IMR-90 (cell line): ENCODE measurements at regions not wholly inside any gene's neighbourhood (a gene's known extent, or its start where the extent isn't known, plus 50 kb on each side); places are given as distances from the start of the nearest gene placed in this dataset.
A peak's percentile ranks its signal among the peaks of the same experiment; 100 is the strongest.

ENCODE experiments used
- ATAC-seq: fragments of 200-7000 bp; cut with Tn5 transposase; 2 replicates; pipeline ENCODE4 v1.9.1; 2020; ENCODE audit warnings: low read depth, mild to moderate bottlenecking, moderate library complexity
- BruUV-seq: library from RNA; stranded (reverse); fragments of 400-500 nt; replicated peaks from 2 replicates; lab custom pipeline; 2021; lab: Mats Ljungman, UMichigan
- CTCF ChIA-PET: fragments of 300-600 bp; formaldehyde crosslinking; extraction: SDS; loops from one replicate; lab custom pipeline; 2021; ENCODE audit warnings: antibody characterized with exemption; lab: Yijun Ruan, JAX
- POLR2A ChIA-PET: fragments of 300-600 bp; sonication (Branson Sonifier 250); formaldehyde crosslinking; loops from one replicate; lab custom pipeline; 2022; ENCODE audit warnings: antibody characterized with exemption; ENCODE audit not compliant: unreplicated experiment; lab: Charles Lee
- DNase-seq: peaks from one replicate; pipeline ENCODE4 v3.0.0; 2013
- H2AFZ ChIP-seq: replicated peaks from 2 replicates; pipeline ENCODE3; 2013; ENCODE audit warnings: low read length, mild to moderate bottlenecking; ENCODE audit not compliant: poor library complexity
- H2AK5ac ChIP-seq: 2 replicates; pipeline ENCODE4 v1.6.1; 2013; ENCODE audit warnings: low read depth, low read length, inconsistent platforms
- H2AK9ac ChIP-seq: replicated peaks from 2 replicates; pipeline ENCODE3; 2013; ENCODE audit warnings: mild to moderate bottlenecking, low read depth, low read length, moderate library complexity; ENCODE audit not compliant: poor library complexity
- H2BK120ac ChIP-seq: 2 replicates; pipeline ENCODE4 v1.6.1; 2013; ENCODE audit warnings: low read depth, low read length, inconsistent platforms
- H2BK15ac ChIP-seq: 3 replicates; pipeline ENCODE4 v1.6.1; 2013; ENCODE audit warnings: low read depth, low read length, inconsistent platforms
- H2BK20ac ChIP-seq: 2 replicates; pipeline ENCODE4 v1.6.1; 2013; ENCODE audit warnings: low read depth, mild to moderate bottlenecking, inconsistent platforms, low read length, moderate library complexity
- H2BK5ac ChIP-seq: 2 replicates; pipeline ENCODE4 v1.6.1; 2013; ENCODE audit warnings: mild to moderate bottlenecking, low read depth, low read length, inconsistent platforms; ENCODE audit not compliant: poor library complexity, severe bottlenecking
- H3K14ac ChIP-seq: replicated peaks from 2 replicates; pipeline ENCODE4 v1.6.1; 2013; ENCODE audit warnings: low read depth, low read length, inconsistent platforms
- H3K18ac ChIP-seq: 2 replicates; pipeline ENCODE4 v1.6.1; 2013; ENCODE audit warnings: low read depth, low read length, control low read depth
- H3K23ac ChIP-seq: 2 replicates; pipeline ENCODE4 v1.6.1; 2013; ENCODE audit warnings: low read depth, low read length, inconsistent platforms
- H3K27ac ChIP-seq: 2 replicates; pipeline ENCODE4 v1.5.1; 2013; ENCODE audit warnings: mild to moderate bottlenecking, control low read depth, low read length; ENCODE audit not compliant: insufficient read depth
- H3K27me3 ChIP-seq: 2 replicates; pipeline ENCODE4 v1.6.1; 2013; ENCODE audit warnings: low read length; ENCODE audit not compliant: control insufficient read depth, insufficient read depth
- H3K36me3 ChIP-seq: 2 replicates; pipeline ENCODE4 v1.6.1; 2013; ENCODE audit warnings: low read length, mixed read lengths; ENCODE audit not compliant: control insufficient read depth, insufficient read depth
- H3K4ac ChIP-seq: 2 replicates; pipeline ENCODE4 v1.6.1; 2013; ENCODE audit warnings: low read depth, low read length, inconsistent platforms
- H3K4me1 ChIP-seq: 2 replicates; pipeline ENCODE4 v1.6.1; 2013; ENCODE audit warnings: low read length, mixed read lengths; ENCODE audit not compliant: control insufficient read depth, insufficient read depth
- H3K4me2 ChIP-seq: 2 replicates; pipeline ENCODE4 v1.6.1; 2013; ENCODE audit warnings: low read depth, mild to moderate bottlenecking, control low read depth, low read length, moderate library complexity
- H3K4me3 ChIP-seq: 2 replicates; pipeline ENCODE4 v1.5.1; 2013; ENCODE audit warnings: low read depth, mild to moderate bottlenecking, control low read depth, low read length, moderate library complexity; ENCODE audit not compliant: insufficient read depth
- H3K56ac ChIP-seq: 2 replicates; pipeline ENCODE4 v1.6.1; 2013; ENCODE audit warnings: low read length, inconsistent platforms; ENCODE audit not compliant: insufficient read depth; ENCODE audit errors: extremely low read depth
- H3K79me1 ChIP-seq, 2 experiments: 2 replicates each; pipeline ENCODE4 v1.6.1; 2013; ENCODE audit warnings: low read length in 2 of 2, inconsistent platforms in 1 of 2, low read depth in 1 of 2
- H3K9ac ChIP-seq: 2 replicates; pipeline ENCODE4 v1.6.1; 2013; ENCODE audit warnings: low read depth, low read length, control low read depth
- H3K9me1 ChIP-seq: 2 replicates; pipeline ENCODE4 v1.6.1; 2013; ENCODE audit warnings: low read length, inconsistent platforms; ENCODE audit not compliant: insufficient read depth
- H3K9me3 ChIP-seq: 2 replicates; pipeline ENCODE4 v1.6.1; 2013; ENCODE audit warnings: low read length; ENCODE audit not compliant: control insufficient read depth, insufficient read depth
- H4K20me1 ChIP-seq: 2 replicates; pipeline ENCODE4 v1.6.1; 2013; ENCODE audit warnings: low read length, inconsistent platforms; ENCODE audit not compliant: insufficient read depth
- H4K5ac ChIP-seq: 2 replicates; pipeline ENCODE4 v1.6.1; 2013; ENCODE audit warnings: mild to moderate bottlenecking, low read depth, low read length, control low read depth
- H4K8ac ChIP-seq, 2 experiments: 2 replicates each; pipeline ENCODE4 v1.6.1; 2013; ENCODE audit warnings: low read depth in 2 of 2, low read length in 2 of 2, control low read depth in 1 of 2, inconsistent platforms in 1 of 2
- H4K91ac ChIP-seq: 2 replicates; pipeline ENCODE4 v1.6.1; 2013; ENCODE audit warnings: low read depth, low read length, inconsistent platforms; ENCODE audit not compliant: insufficient read depth
- CHD1 ChIP-seq: IDR thresholded peaks from 2 replicates; pipeline ENCODE4 v1.6.1; 2012; ENCODE audit warnings: low read depth, low read length, improper control_type of control experiment
- FOS ChIP-seq: fragments of 150-350 bp; IDR thresholded peaks from 2 replicates; pipeline ENCODE4 v1.6.1; 2016; ENCODE audit warnings: low read depth, low read length
- MAFK ChIP-seq: IDR thresholded peaks from 2 replicates; pipeline ENCODE4 v1.6.1; 2012; ENCODE audit warnings: low read depth, low read length, improper control_type of control experiment
- MXI1 ChIP-seq: IDR thresholded peaks from 2 replicates; pipeline ENCODE4 v1.6.1; 2012; ENCODE audit warnings: low read depth, mild to moderate bottlenecking, low read length, moderate library complexity, borderline replicate concordance
- NFE2L2 ChIP-seq: fragments of 150-350 bp; IDR thresholded peaks from 2 replicates; pipeline ENCODE4 v1.6.1; 2016; ENCODE audit warnings: low read depth, mild to moderate bottlenecking, low read length
- POLR2A ChIP-seq: IDR thresholded peaks from 2 replicates; pipeline ENCODE4 v1.6.1; 2012; ENCODE audit warnings: mild to moderate bottlenecking, low read depth, low read length
- RAD21 ChIP-seq: IDR thresholded peaks from 2 replicates; pipeline ENCODE4 v1.6.1; 2012; ENCODE audit warnings: low read length, improper control_type of control experiment
- RCOR1 ChIP-seq: IDR thresholded peaks from 2 replicates; pipeline ENCODE4 v1.6.1; 2012; ENCODE audit warnings: mild to moderate bottlenecking, low read length, improper control_type of control experiment; ENCODE audit not compliant: insufficient replicate concordance
- RFX5 ChIP-seq: IDR thresholded peaks from 2 replicates; pipeline ENCODE4 v1.8.0; 2012; ENCODE audit warnings: low read depth, mild to moderate bottlenecking, low read length, moderate library complexity
- WGBS, 2 experiments: methylation state at CpG; one replicate each; pipeline versions ENCODE4 v1.1.5 to v1.1.7; 2013; ENCODE audit warnings: missing lambda C conversion rate in 2 of 2; ENCODE audit not compliant: insufficient read length in 1 of 2; ENCODE audit errors: extremely low coverage in 2 of 2; 5-methylcytosine and 5-hydroxymethylcytosine counted together
- dilution Hi-C: fragments of 300-500 bp; cut with HindIII; formaldehyde crosslinking; loops from one replicate; pipeline ENCODE4 v1.14.3; 2018; ENCODE audit warnings: low sequenced_read_pairs; ENCODE audit not compliant: unreplicated experiment
- in situ Hi-C: fragments of 300-500 bp; cut with MboI; formaldehyde crosslinking; loops from 3 replicates; pipeline ENCODE4 v1.14.3; 2019; ENCODE audit warnings: low sequenced_read_pairs, inconsistent platforms, mixed read lengths
- intact Hi-C: fragments of 100-400 bp; cut with micrococcal nuclease; formaldehyde crosslinking; loops from 2 replicates; pipeline ENCODE4 v1.10.0; 2022
- TF ChIP-seq, protein P1 (sequence below): fragments of 150-350 bp; IDR thresholded peaks from 2 replicates; pipeline ENCODE4 v1.6.1; 2017; ENCODE audit warnings: mild to moderate bottlenecking, antibody characterized with exemption, low read length, low read depth

GRCh38 chr9:1276474-1276873 lies 226.3 kb downstream of the DMRT2 start:
- peak overlapping the region; percentile 29 for H2AFZ ChIP-seq
- no peak overlapping the region for H3K4ac ChIP-seq
- no peak overlapping the region for H4K5ac ChIP-seq
- no peaks in the 10 kb centered on the region for H4K20me1 ChIP-seq
- no peak overlapping the region for H2BK20ac ChIP-seq
- no peak overlapping the region for H3K23ac ChIP-seq
- no peaks in the 10 kb centered on the region for H3K36me3 ChIP-seq
- no peak overlapping the region for H4K91ac ChIP-seq
- H2AK9ac ChIP-seq: no peak overlapping the region
- ChIA-PET POLR2A (no interaction called here), CTCF (interaction anchor here (0.7 kb wide), 1 partner anchor 127 kb away, joined by 6 read pairs; no protein-coding TSS in a partner anchor)
- H2BK15ac ChIP-seq: no peak overlapping the region
- H3K9me3 ChIP-seq: peaks cover 6% of the 10 kb centered on the region; the same call in 1 of the 2 replicates
- no peak overlapping the region for H3K4me3 ChIP-seq
- H2AK5ac ChIP-seq: no peak overlapping the region
- H2BK120ac ChIP-seq: no peak overlapping the region
- no peaks in the 10 kb centered on the region for H3K27me3 ChIP-seq
- no peak overlapping the region for H3K9ac ChIP-seq
- DNase-seq (no peak), ATAC-seq (no peak)
- no peak overlapping the region for H3K4me2 ChIP-seq
- TF ChIP-seq POLR2A (no peak), MAFK (no peak), RCOR1 (no peak), RAD21 (no peak), NFE2L2 (no peak), CHD1 (no peak), MXI1 (no peak), FOS (no peak), RFX5 (no peak)
- TF ChIP-seq, protein P1, sequence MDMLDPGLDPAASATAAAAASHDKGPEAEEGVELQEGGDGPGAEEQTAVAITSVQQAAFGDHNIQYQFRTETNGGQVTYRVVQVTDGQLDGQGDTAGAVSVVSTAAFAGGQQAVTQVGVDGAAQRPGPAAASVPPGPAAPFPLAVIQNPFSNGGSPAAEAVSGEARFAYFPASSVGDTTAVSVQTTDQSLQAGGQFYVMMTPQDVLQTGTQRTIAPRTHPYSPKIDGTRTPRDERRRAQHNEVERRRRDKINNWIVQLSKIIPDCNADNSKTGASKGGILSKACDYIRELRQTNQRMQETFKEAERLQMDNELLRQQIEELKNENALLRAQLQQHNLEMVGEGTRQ: no peak
- H3K79me1 ChIP-seq: no peaks in the 10 kb centered on the region
- WGBS, 2 experiments: 17% methylated on average over 1 of the region's 2 CpGs; no CpG with 5 or more reads in 1 of the 2 experiments
- dilution Hi-C loops (no loop called here), in situ Hi-C loops (no loop called here), intact Hi-C loops (no loop called here)
- H2BK5ac ChIP-seq: no peak overlapping the region
- H3K27ac ChIP-seq: no peak overlapping the region
- no peaks in the 10 kb centered on the region for H3K4me1 ChIP-seq
- no peak overlapping the region for H4K8ac ChIP-seq
- H3K14ac ChIP-seq: no peak overlapping the region
- no peak overlapping the region for H3K18ac ChIP-seq
- no peaks in the 10 kb centered on the region for H3K9me1 ChIP-seq
- H3K56ac ChIP-seq: no peak overlapping the region
- BruUV-seq: no TSS peak
